ENCODE measurements at regions not wholly inside any gene's neighbourhood (a gene's known extent, or its start where the extent isn't known, plus 50 kb on each side); places are given as distances from the start of the nearest gene placed in this dataset.
A peak's percentile ranks its signal among the peaks of the same experiment; 100 is the strongest.

- TF ChIP-seq ZHX1 (CRISPR knock-in tag; IDR thresholded peaks at IDR 0.05; ENCODE audit: low read depth) (0 out of 2 replicates have a peak, but pooled peaks have one; percentile 58), ATF1 (CRISPR knock-in tag; IDR thresholded peaks at IDR 0.05) (peak; percentile 51; the same call in 1 of the 2 replicates), ZNF17 (CRISPR knock-in tag; IDR thresholded peaks at IDR 0.05) (no peak), ZSCAN25 (CRISPR knock-in tag; IDR thresholded peaks at IDR 0.05) (no peak), ZNF143 (CRISPR knock-in tag; IDR thresholded peaks at IDR 0.05) (peak; percentile 81), ZSCAN29 (CRISPR knock-in tag; conservative IDR thresholded peaks at IDR 0.05) (no peak), CBX5 (CRISPR knock-in tag; IDR thresholded peaks at IDR 0.05; ENCODE audit: borderline replicate concordance) (no peak), NFE2L1 (CRISPR knock-in tag; IDR thresholded peaks at IDR 0.05; ENCODE audit: borderline replicate concordance) (no peak), SETDB1 (CRISPR knock-in tag; IDR thresholded peaks at IDR 0.05; ENCODE audit: borderline replicate concordance) (no peak), ZSCAN21 (CRISPR knock-in tag; IDR thresholded peaks at IDR 0.05; ENCODE audit: borderline replicate concordance) (0 out of 2 replicates have a peak, but pooled peaks have one; percentile 39), ZBTB49 (CRISPR knock-in tag; IDR thresholded peaks at IDR 0.05; ENCODE audit: borderline replicate concordance) (no peak), CCAR2 (optimal IDR thresholded peaks at IDR 0.05; ENCODE audit: low read depth, low read length) (no peak), NKX3-1 (CRISPR knock-in tag; IDR thresholded peaks at IDR 0.05) (no peak)
- TF ChIP-seq, protein P1, sequence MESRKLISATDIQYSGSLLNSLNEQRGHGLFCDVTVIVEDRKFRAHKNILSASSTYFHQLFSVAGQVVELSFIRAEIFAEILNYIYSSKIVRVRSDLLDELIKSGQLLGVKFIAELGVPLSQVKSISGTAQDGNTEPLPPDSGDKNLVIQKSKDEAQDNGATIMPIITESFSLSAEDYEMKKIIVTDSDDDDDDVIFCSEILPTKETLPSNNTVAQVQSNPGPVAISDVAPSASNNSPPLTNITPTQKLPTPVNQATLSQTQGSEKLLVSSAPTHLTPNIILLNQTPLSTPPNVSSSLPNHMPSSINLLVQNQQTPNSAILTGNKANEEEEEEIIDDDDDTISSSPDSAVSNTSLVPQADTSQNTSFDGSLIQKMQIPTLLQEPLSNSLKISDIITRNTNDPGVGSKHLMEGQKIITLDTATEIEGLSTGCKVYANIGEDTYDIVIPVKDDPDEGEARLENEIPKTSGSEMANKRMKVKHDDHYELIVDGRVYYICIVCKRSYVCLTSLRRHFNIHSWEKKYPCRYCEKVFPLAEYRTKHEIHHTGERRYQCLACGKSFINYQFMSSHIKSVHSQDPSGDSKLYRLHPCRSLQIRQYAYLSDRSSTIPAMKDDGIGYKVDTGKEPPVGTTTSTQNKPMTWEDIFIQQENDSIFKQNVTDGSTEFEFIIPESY (CRISPR knock-in tag; IDR thresholded peaks at IDR 0.05), result no peak
- TF ChIP-seq, protein P2, sequence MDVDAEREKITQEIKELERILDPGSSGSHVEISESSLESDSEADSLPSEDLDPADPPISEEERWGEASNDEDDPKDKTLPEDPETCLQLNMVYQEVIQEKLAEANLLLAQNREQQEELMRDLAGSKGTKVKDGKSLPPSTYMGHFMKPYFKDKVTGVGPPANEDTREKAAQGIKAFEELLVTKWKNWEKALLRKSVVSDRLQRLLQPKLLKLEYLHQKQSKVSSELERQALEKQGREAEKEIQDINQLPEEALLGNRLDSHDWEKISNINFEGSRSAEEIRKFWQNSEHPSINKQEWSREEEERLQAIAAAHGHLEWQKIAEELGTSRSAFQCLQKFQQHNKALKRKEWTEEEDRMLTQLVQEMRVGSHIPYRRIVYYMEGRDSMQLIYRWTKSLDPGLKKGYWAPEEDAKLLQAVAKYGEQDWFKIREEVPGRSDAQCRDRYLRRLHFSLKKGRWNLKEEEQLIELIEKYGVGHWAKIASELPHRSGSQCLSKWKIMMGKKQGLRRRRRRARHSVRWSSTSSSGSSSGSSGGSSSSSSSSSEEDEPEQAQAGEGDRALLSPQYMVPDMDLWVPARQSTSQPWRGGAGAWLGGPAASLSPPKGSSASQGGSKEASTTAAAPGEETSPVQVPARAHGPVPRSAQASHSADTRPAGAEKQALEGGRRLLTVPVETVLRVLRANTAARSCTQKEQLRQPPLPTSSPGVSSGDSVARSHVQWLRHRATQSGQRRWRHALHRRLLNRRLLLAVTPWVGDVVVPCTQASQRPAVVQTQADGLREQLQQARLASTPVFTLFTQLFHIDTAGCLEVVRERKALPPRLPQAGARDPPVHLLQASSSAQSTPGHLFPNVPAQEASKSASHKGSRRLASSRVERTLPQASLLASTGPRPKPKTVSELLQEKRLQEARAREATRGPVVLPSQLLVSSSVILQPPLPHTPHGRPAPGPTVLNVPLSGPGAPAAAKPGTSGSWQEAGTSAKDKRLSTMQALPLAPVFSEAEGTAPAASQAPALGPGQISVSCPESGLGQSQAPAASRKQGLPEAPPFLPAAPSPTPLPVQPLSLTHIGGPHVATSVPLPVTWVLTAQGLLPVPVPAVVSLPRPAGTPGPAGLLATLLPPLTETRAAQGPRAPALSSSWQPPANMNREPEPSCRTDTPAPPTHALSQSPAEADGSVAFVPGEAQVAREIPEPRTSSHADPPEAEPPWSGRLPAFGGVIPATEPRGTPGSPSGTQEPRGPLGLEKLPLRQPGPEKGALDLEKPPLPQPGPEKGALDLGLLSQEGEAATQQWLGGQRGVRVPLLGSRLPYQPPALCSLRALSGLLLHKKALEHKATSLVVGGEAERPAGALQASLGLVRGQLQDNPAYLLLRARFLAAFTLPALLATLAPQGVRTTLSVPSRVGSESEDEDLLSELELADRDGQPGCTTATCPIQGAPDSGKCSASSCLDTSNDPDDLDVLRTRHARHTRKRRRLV (CRISPR knock-in tag; IDR thresholded peaks at IDR 0.05), result peak; percentile 100
These were observed 148.6 kb downstream of the PPIAL4G start (continued) for GRCh38 chr1:148334339-148335130.
